HepG2 (cell line): ENCODE measurements at regions not wholly inside any gene's neighbourhood (a gene's known extent, or its start where the extent isn't known, plus 50 kb on each side); places are given as distances from the start of the nearest gene placed in this dataset.

ENCODE experiments used
- ATAC-seq: fragments of 200-7000 bp; cut with Tn5 transposase; 3 replicates; pipeline ENCODE4 v1.9.1; 2020; ENCODE audit warnings: mild to moderate bottlenecking, moderate library complexity
- BruUV-seq: library from RNA; stranded (reverse); fragments of 400-500 nt; replicated peaks from 2 replicates; lab custom pipeline; 2021; lab: Mats Ljungman, UMichigan
- CTCF ChIA-PET: fragments of 300-600 bp; formaldehyde crosslinking; extraction: SDS; loops from one replicate; lab custom pipeline; 2021; ENCODE audit warnings: low total read pairs, inconsistent platforms, low intra/inter-chr PET ratio; lab: Yijun Ruan, JAX
- POLR2A ChIA-PET: fragments of 350-600 bp; sonication (Branson Sonifier 250); formaldehyde crosslinking; loops from one replicate; lab custom pipeline; 2020; ENCODE audit warnings: antibody characterized with exemption, inconsistent platforms; lab: Yijun Ruan, JAX
- DNase-seq: peaks from one replicate; pipeline ENCODE4 v3.0.0-alpha.2; 2015; ENCODE audit warnings: low spot score
- FAIRE-seq: peaks from 3 replicates; lab custom pipeline; 2011; peaks lifted over from hg19 to GRCh38; lab: Jason Lieb, UNC
- H2AFZ ChIP-seq: one replicate; pipeline ENCODE4 v1.6.1; 2011; ENCODE audit warnings: low read length, inconsistent platforms
- H3K27ac ChIP-seq: fragments of 300-600 bp; 3 replicates; pipeline ENCODE4 v1.8.0; 2011; ENCODE audit warnings: mixed run types, mild to moderate bottlenecking, mixed read lengths, low read length, inconsistent platforms; ENCODE audit not compliant: insufficient read depth; ENCODE audit errors: extremely low read length
- H3K27me3 ChIP-seq, 2 experiments: fragments of 200-600 bp in 1 of 2; 2 replicates in 1 of 2; 3 replicates in 1 of 2; pipeline versions ENCODE4 v1.6.0 to v1.8.0; 2011; ENCODE audit warnings: low read length in 2 of 2, mild to moderate bottlenecking in 2 of 2, moderate library complexity in 2 of 2, inconsistent platforms in 1 of 2; ENCODE audit not compliant: insufficient read depth in 2 of 2, control insufficient read depth in 1 of 2
- H3K36me3 ChIP-seq, 2 experiments: fragments of 200-600 bp in 1 of 2; replicated peaks in 1 of 2; 2 replicates in 1 of 2; 3 replicates in 1 of 2; pipeline versions ENCODE4 v1.5.1 to v1.8.0; 2011; ENCODE audit warnings: low read length in 2 of 2, inconsistent platforms in 1 of 2; ENCODE audit not compliant: insufficient read depth in 2 of 2, control insufficient read depth in 1 of 2
- H3K4me1 ChIP-seq: 2 replicates; pipeline ENCODE4 v1.5.1; 2012; ENCODE audit warnings: low read length, inconsistent platforms; ENCODE audit not compliant: insufficient read depth
- H3K4me2 ChIP-seq: 2 replicates; pipeline ENCODE4 v1.6.0; 2011; ENCODE audit warnings: low read depth, low read length, inconsistent platforms
- H3K4me3 ChIP-seq, 3 experiments: fragments of 200-600 bp in 1 of 3; sonication (generic), shearing (Covaris generic) in 1 of 3; replicated peaks in 1 of 3; 2 replicates each; pipeline ENCODE4 v1.5.1; 2011 to 2016; ENCODE audit warnings: low read length in 3 of 3, inconsistent platforms in 2 of 3, low read depth in 2 of 3, mild to moderate bottlenecking in 2 of 3, control low read depth in 1 of 3, mixed read lengths in 1 of 3; ENCODE audit not compliant: insufficient read depth in 1 of 3
- H3K79me2 ChIP-seq: one replicate; pipeline ENCODE4 v1.6.1; 2011; ENCODE audit warnings: low read length, inconsistent platforms; ENCODE audit not compliant: insufficient read depth
- H3K9ac ChIP-seq: 2 replicates; pipeline ENCODE4 v1.6.0; 2011; ENCODE audit warnings: mild to moderate bottlenecking, low read depth, low read length, inconsistent platforms; ENCODE audit not compliant: insufficient read depth
- H3K9me3 ChIP-seq: 2 replicates; pipeline ENCODE4 v1.5.1; 2012; ENCODE audit warnings: mild to moderate bottlenecking, low read length
- H4K20me1 ChIP-seq: 2 replicates; pipeline ENCODE4 v1.6.0; 2011; ENCODE audit warnings: inconsistent platforms, mild to moderate bottlenecking, low read length, moderate library complexity; ENCODE audit not compliant: insufficient read depth
- KAT2B ChIP-seq: fragments of 150-350 bp; IDR thresholded peaks from 2 replicates; pipeline ENCODE4 v1.6.1; 2014; ENCODE audit warnings: low read depth, low read length, borderline replicate concordance
- LBX2 ChIP-seq: sonication (generic); formaldehyde crosslinking; IDR thresholded peaks from 2 replicates; pipeline ENCODE4 v1.5.0; 2020; ENCODE audit warnings: missing genetic modification reagents, mild to moderate bottlenecking, borderline replicate concordance
- NFIC ChIP-seq: IDR thresholded peaks from 2 replicates; pipeline ENCODE4 v1.6.1; 2012; ENCODE audit warnings: mild to moderate bottlenecking, low read length, inconsistent platforms
- NFRKB ChIP-seq: fragments of 450-650 bp; IDR thresholded peaks from 2 replicates; pipeline ENCODE4 v1.6.1; 2017
- PCBP2 ChIP-seq: fragments of 200-400 bp; formaldehyde crosslinking; optimal IDR thresholded peaks from 2 replicates; pipeline ENCODE3; 2018; ENCODE audit warnings: low read length, low read depth; ENCODE audit not compliant: poor library complexity, severe bottlenecking
- PRDM4 ChIP-seq: sonication (generic); formaldehyde crosslinking; IDR thresholded peaks from 2 replicates; pipeline ENCODE4 v1.9.0; 2021; ENCODE audit warnings: missing genetic modification reagents, borderline replicate concordance
- SALL2 ChIP-seq: sonication (generic); formaldehyde crosslinking; IDR thresholded peaks from 2 replicates; pipeline ENCODE4 v1.8.1; 2023; ENCODE audit warnings: mild to moderate bottlenecking, missing genetic modification reagents, inconsistent platforms
- ZNF296 ChIP-seq: sonication (generic); formaldehyde crosslinking; conservative IDR thresholded peaks from 2 replicates; pipeline ENCODE4 v1.5.0; 2020; ENCODE audit warnings: mild to moderate bottlenecking, missing genetic modification reagents
- in situ Hi-C: cut with HindIII; loops from 2 replicates; pipeline ENCODE4 v1.10.0; 2017; ENCODE audit warnings: low pct_unique_long_range_greater_than_20kb; ENCODE audit not compliant: extremely low pct_ligation_motif_present
- intact Hi-C: fragments of 100-400 bp; cut with micrococcal nuclease; formaldehyde crosslinking; loops from one replicate; pipeline ENCODE4 v1.10.0; 2022; ENCODE audit not compliant: unreplicated experiment

GRCh38 chr13:73387318-73387717 is 328.5 kb downstream of the KLF5 start (continued):
- no peak for TF ChIP-seq PRDM4 (CRISPR knock-in tag)
- TF ChIP-seq NFIC: no peak
- no peak for TF ChIP-seq ZNF296
- no peak for TF ChIP-seq NFRKB
- no peak for TF ChIP-seq PCBP2
- TF ChIP-seq, all 625 proteins: peak for 0

GRCh38 chr13:73385848-73386247 is 327.0 kb downstream of the KLF5 start:
- TF ChIP-seq LBX2 (CRISPR knock-in tag): no peak
- no peak for TF ChIP-seq KAT2B
- TF ChIP-seq SALL2 (CRISPR knock-in tag): no peak

More at GRCh38 chr13:73385848-73386247, 327.0 kb downstream of the KLF5 start:
- H3K27me3 ChIP-seq: no peaks in the 10 kb centered on the region
- DNase-seq: no peak
- no peaks in the 10 kb centered on the region for H3K4me1 ChIP-seq
- no peak overlapping the region for H3K4me3 ChIP-seq
- no TSS peak for BruUV-seq
- ATAC-seq: no peak
- ChIA-PET POLR2A (no interaction called here), CTCF (no interaction called here)
- no peak overlapping the region for H2AFZ ChIP-seq
- no peak overlapping the region for H3K4me2 ChIP-seq
- no peaks in the 10 kb centered on the region for H3K79me2 ChIP-seq
- no peaks in the 10 kb centered on the region for H4K20me1 ChIP-seq
- H3K9me3 ChIP-seq: no peaks in the 10 kb centered on the region
- in situ Hi-C loops: no loop called here
- H3K9ac ChIP-seq: no peak overlapping the region
- FAIRE-seq: no peak
- H3K27ac ChIP-seq: no peak overlapping the region
- H3K36me3 ChIP-seq: no peaks in the 10 kb centered on the region
- intact Hi-C loops: no loop called here
